ENCODE measurements at regions not wholly inside any gene's neighbourhood (a gene's known extent, or its start where the extent isn't known, plus 50 kb on each side); places are given as distances from the start of the nearest gene placed in this dataset.
"Not testable (repeated sequence)": the region's sequence is repeated elsewhere in the genome, so short reads cannot be mapped to it uniquely, and the experiment has no call there.

DNA sequence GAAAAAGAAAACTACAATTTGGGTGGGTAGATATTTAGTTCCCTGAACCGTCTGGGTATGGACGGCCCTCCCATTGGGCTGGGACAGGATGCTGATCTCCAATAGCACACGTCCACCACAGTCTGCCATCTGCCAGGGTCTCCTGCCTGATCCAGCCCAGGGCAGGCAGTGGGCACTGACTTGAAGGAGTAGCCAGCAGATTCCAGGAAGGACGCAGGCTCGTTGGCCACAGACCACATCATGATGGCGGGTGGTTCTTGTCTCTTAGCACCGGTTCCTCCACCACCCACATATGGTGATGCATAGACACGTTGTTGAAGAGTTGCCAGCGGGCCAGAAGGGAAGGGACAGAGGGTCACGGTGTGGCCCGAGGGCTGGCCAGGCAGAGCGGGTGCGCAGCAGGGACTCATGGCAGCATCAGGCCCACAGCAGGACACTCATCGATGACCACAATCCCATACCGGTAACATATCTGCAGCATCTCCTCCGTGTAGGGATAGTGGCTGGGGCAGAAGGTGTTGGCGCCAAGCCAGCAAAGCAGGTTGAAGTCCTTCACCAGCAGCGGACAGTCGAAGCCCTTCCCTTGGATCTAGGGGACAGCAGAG is 155.8 kb upstream of the FAM174A start:
- DNase-seq (ENCODE audit: low read depth in 2 of 2): not testable (repeated sequence)

DNA sequence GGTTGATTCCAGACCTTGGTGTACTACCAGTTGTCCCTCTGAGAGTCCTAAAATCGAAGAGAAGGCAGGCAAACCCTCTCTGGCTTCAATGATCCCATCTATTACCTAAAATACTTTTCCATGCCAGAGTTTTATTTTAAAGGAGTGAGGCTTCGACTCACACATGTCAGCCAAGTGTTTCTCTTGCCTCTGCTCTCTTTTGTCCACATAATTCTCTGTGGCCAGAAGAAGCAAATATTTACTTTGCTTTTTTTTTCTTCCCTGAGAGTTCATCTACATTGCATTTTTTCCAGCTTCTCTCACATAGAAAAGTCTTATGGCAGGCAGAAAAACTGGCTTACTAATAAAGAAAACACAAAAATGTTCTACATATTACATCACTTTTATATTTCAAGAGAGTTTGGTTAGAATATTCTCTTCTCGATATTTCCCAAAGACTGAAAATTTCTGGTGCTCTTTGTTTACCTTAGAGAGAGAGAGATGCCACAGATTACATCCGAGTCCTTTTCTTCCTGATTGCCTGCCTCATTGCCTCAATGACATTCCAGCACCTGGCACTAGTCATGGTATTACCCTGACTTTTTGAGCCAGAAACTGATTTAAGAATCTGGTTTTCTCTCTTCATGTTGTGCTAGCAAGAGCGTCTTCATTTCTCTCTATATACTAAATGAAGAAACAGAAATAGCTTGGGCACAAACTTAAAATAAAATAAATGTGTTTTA is 170.3 kb upstream of the FAM174A start:
- not testable (repeated sequence) for DNase-seq (ENCODE audit: low read depth in 2 of 2)

GRCh38 chr5:100364343-100364742 is 170.8 kb upstream of the FAM174A start:
- not testable (repeated sequence) for DNase-seq (ENCODE audit: low read depth in 2 of 2)

GRCh38 chr5:100359998-100360397 is 175.2 kb upstream of the FAM174A start:
- not testable (repeated sequence) for DNase-seq (ENCODE audit: low read depth in 2 of 2)

DNA sequence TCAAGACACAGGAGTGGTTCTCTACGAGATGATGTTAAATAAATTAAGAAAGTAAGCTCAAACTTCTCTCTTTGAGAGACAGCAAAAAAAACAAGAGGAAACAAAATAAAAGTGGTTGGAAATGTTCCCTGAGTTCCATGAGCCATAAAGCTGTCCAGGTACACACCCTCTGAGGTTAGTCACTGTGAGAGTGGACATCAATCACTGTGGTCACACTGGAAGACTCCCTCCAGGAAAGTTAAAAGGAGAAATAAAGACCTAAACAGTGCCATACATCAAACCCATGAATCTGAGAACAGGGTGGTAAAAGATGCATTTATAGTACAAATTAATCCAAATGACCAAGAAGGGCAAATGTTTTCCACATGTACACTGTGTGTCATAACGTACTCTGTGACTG is 188.9 kb upstream of the FAM174A start:
- not testable (repeated sequence) for DNase-seq (ENCODE audit: low read depth in 2 of 2)

GRCh38 chr5:100341485-100341884 is 193.7 kb upstream of the FAM174A start:
- DNase-seq (ENCODE audit: low read depth in 2 of 2): not testable (repeated sequence)

DNA sequence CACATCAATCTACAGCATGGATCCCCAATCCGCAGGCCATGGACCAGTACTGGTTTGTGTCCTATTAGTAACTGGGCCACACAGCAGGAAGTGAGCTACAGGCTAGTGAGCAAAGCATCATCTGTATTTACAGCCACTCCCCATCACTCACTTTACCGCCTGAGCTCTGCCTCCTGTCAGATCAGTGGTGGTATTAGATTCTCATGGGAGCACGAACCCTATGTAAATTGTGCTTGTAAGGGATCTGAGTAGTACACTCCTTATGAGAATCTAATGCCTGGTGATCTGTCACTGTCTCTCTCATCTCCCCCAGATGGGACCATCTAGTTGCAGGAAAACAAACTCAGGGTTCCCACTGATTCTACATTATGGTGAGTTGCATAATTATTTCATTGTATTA is 212.7 kb upstream of the FAM174A start:
- DNase-seq (ENCODE audit: low read depth in 2 of 2): no peak

DNA sequence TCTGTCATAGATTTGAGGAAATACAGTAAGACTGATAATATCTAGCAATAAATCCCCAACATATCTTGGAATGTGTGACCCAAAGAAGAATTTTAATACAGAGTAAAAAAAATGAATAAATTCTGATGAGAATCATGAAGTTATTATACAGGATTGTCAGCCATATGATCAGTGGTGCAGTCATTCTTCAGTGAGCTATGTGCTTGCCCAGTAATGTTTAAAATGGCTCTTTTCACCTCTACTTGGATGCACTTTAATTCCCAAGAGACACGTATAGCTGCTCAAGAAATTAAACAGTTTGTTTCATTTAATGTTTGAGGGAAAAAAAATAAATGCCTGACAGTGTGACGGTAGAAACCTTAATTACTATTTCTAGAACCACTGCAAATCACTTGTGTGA is 215.3 kb upstream of the FAM174A start:
- no peak for DNase-seq (ENCODE audit: low read depth in 2 of 2)

- DNase-seq (ENCODE audit: low read depth in 2 of 2): no peak
These were observed 221.5 kb upstream of the FAM174A start for GRCh38 chr5:100313657-100314056.

DNA sequence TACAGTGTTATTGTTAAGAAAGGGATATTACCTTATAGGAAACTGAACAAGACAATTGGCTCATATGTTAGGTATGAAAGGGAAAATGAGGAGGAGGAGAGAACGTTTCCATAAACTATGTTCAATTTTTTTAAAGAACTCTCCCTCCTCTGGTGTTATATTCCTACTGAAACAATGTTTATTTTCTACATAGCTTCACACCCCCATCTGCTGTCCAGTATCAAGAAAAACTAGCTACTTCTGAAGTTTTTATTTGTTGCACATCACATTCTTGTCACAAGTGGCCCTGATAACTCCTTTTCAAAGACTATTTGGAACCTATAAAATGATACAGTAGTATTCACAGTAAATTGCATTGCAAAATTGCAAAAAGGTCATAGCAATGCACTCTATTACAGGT is 223.4 kb upstream of the FAM174A start:
- DNase-seq (ENCODE audit: low read depth in 2 of 2): no peak

GRCh38 chr5:100306000-100306399 is 229.2 kb upstream of the FAM174A start:
- DNase-seq (ENCODE audit: low read depth in 2 of 2): no peak

- DNase-seq (ENCODE audit: low read depth in 2 of 2): no peak
These were observed 232.0 kb upstream of the FAM174A start for GRCh38 chr5:100303216-100303615.

- DNase-seq (ENCODE audit: low read depth in 2 of 2): no peak
These were observed 235.9 kb upstream of the FAM174A start for GRCh38 chr5:100299261-100299660.

DNA sequence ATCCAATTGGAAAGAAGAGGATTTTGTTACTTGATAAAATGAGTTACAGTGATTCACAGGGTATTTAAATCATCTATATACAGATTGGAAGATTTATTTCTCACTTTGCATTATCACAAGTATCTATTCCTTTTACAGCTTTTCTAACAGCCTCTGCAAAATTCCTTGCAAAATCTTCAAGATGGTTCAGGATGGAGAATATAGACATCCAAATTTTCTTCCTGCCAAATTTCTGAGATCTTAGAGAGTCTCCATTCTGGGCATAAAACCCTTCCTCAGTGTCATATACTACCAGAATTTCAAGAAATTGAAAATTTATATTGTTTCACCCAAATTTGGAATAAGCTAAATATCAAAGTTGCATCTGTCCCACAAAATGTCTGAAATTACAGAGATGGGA is 259.1 kb upstream of the FAM174A start:
- no peak for DNase-seq (ENCODE audit: low read depth in 2 of 2)

GRCh38 chr5:100275631-100276030 is 259.5 kb upstream of the FAM174A start:
- no peak for DNase-seq (ENCODE audit: low read depth in 2 of 2)

GRCh38 chr5:100273846-100274580 is 261.2 kb upstream of the FAM174A start:
- no peak for DNase-seq (ENCODE audit: low read depth in 2 of 2)

DNA sequence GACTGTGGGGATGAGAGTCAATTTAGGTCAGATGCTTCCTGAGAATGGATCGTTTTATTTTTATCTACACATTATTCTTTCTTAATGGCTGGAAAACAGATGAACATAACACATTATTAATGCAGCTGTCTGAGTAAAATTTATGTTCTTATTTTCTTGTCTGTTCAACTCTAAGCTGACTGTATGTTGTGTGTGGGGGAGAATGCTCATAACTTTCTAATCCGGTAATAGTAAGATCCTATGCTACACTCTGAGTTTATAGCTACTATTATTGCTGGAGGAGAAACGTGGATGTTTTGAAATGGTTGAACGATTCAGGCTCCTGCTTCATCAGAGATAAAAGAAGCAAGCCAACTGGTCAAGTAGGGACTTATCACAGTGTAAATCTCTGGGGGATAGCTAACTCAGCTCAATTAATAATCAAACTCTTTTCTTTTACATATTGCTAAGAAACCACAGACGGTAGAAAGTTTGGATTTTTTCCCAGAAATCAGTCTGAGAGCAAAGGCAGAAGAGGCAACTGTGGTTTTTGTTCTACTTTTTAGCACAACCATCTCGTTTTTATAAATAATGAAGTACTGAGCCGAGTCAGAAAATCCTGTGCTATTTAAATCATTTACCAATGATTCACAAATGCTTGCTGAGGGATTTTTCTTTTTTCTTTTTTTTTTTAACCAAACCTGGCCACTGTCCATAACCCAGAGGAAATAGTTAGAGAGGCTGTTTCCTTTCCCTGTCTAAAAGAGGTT is 265.0 kb upstream of the FAM174A start:
- DNase-seq (ENCODE audit: low read depth in 2 of 2): no peak

- DNase-seq (ENCODE audit: low read depth in 2 of 2): no peak
These were observed 274.2 kb upstream of the FAM174A start for GRCh38 chr5:100260968-100261367.

DNA sequence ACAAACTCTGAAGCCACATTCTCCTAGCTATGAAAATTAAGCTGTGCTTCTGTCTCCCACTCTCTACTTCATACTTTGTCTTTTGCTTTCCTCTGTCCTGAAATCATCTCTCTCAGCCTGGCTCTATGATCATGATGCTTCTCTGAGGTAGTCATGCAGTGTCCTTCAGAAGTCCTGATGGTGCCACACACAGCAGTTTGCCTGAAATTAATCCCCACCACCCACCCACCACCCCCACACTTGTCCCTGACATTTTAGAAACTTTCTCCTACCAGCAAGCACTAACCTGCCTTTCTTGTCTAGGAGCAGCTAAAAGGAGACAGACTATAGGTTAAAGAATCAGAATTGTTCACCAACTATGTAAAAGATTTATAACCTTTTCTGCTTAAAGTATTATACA is 282.2 kb upstream of the FAM174A start:
- no peak for DNase-seq (ENCODE audit: low read depth in 2 of 2)

DNA sequence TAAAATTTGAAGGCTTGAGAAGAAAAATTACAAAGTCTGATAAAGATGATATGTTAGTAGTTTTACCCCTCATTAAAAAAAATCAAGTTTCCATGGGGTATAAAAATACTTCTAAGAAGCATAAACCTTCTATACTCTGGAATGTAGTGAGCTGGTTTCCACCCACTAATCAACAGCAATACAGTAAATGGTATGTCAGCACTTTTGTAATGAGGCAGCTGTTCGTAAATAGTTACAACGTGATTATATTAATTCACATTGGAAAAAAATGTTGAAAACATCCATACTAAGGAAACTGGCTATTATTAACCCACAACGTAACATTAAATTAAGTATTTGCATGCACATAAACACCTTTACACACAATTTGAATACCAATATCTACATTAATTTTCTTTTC is 283.1 kb upstream of the FAM174A start:
- DNase-seq (ENCODE audit: low read depth in 2 of 2): no peak

DNA sequence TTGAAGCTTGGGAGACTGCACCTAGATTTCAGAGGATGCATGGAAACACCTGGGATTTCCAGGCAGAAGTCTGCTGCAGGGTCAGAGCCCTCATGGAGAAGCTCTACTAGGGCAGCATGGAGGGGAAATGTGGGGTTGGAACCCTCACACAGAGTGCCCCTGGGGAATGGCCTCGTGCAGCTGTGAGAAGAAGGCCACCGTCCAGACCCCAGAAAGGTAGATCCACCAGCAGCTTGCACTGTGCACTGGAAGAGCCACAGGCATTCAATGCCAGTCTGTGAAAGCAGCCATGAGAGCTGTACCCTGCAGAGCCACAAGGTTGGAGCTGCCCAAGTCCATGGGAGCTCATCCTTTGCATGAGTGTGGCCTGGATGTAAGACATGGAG is 285.3 kb upstream of the FAM174A start:
- DNase-seq (ENCODE audit: low read depth in 2 of 2): no peak

- no peak for DNase-seq (ENCODE audit: low read depth in 2 of 2)
These were observed 285.8 kb upstream of the FAM174A start for GRCh38 chr5:100249211-100249883.
